ENCODE measurements at regions not wholly inside any gene's neighbourhood (a gene's known extent, or its start where the extent isn't known, plus 50 kb on each side); places are given as distances from the start of the nearest gene placed in this dataset.

- no peak for TF ChIP-seq POLR2A (IDR thresholded peaks at IDR 0.05)
- no peak for TF ChIP-seq CTCF (IDR thresholded peaks at IDR 0.05)
Measured at GRCh38 chr2:12043131-12043530, 296.7 kb downstream of the LPIN1 start.
